ENCODE measurements at regions not wholly inside any gene's neighbourhood (a gene's known extent, or its start where the extent isn't known, plus 50 kb on each side); places are given as distances from the start of the nearest gene placed in this dataset.

DNA sequence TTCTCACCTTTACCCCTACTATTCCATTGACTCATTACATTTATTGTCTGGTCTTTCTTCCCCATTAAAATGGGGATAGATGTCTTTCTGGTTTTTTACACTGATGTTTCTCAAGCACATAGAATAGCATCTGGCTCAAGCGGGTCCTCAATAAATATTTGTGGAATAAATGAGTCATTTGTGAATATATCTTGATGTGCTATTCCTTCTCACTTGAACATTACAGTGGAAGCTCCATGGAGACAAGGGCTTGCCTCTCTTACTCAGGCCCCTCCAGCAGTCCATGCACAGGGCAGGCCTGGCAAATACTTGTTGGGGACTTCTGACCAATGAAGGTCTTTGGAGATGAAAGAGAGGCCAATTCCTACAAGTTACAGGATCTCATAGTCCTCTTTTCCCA lies 151.7 kb upstream of the TAS2R1 start:
- Histone ChIP-seq H3K27ac (no peak overlapping the region), H3K9me2 (ENCODE audit: insufficient read depth) (no peaks in the 10 kb centered on the region), H3K4me2 (no peak overlapping the region), H3K27me3 (ENCODE audit: insufficient read depth, low read depth) (no peaks in the 10 kb centered on the region), H3K4me1 (replicated peaks; ENCODE audit: insufficient read depth) (no peaks in the 10 kb centered on the region), H3K36me3 (ENCODE audit: low read depth) (no peaks in the 10 kb centered on the region), H3F3A (ENCODE audit: insufficient read depth, low read depth) (no peaks in the 10 kb centered on the region), H2AFZ (no peak overlapping the region), H4K20me1 (ENCODE audit: insufficient read depth) (no peaks in the 10 kb centered on the region), H3K9me3 (ENCODE audit: insufficient read depth, low read depth) (no peaks in the 10 kb centered on the region), H3K4me3 (no peak overlapping the region), H3K79me2 (ENCODE audit: low read depth) (no peaks in the 10 kb centered on the region)
- no peak for DNase-seq
- intact Hi-C loops (cut with micrococcal nuclease; ENCODE audit: unreplicated experiment) = no loop called here
- ChIA-PET POLR2A (ENCODE audit: unreplicated experiment) (no interaction called here), CTCF (no interaction called here)
- TF ChIP-seq CTCF (conservative IDR thresholded peaks at IDR 0.05) = no peak
- no peak for TF ChIP-seq EZH2 (IDR thresholded peaks at IDR 0.05; ENCODE audit: low read depth)
- no TSS peak for BruUV-seq (replicated peaks)

DNA sequence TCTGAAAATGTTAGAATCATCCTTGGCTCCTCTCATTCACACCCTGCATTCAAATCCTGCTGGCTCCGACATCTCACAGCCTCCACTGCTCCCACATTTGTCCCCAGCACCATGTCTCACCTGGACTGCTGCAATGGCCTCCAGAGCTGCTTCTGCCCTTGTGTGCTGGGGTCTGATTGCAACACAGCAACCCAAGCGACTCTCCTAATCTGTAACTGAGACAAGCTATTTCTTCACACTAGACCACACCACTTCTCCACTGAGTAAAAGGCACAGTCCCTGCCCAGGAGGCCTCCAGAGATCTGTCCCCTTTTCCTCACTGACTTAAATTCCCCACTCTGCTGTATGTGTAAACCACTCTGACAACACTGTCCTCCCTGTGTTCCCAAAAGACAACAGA lies 151.1 kb upstream of the TAS2R1 start:
- Histone ChIP-seq H3K27me3 (ENCODE audit: insufficient read depth, low read depth) (no peaks in the 10 kb centered on the region), H3K79me2 (ENCODE audit: low read depth) (no peaks in the 10 kb centered on the region), H3K9me3 (ENCODE audit: insufficient read depth, low read depth) (no peaks in the 10 kb centered on the region), H3K36me3 (ENCODE audit: low read depth) (no peaks in the 10 kb centered on the region), H3K27ac (no peak overlapping the region), H3K4me1 (replicated peaks; ENCODE audit: insufficient read depth) (no peaks in the 10 kb centered on the region), H2AFZ (no peak overlapping the region), H3K4me2 (no peak overlapping the region), H3K4me3 (no peak overlapping the region), H3K9me2 (ENCODE audit: insufficient read depth) (no peaks in the 10 kb centered on the region), H3F3A (ENCODE audit: insufficient read depth, low read depth) (no peaks in the 10 kb centered on the region), H4K20me1 (ENCODE audit: insufficient read depth) (no peaks in the 10 kb centered on the region)
- no TSS peak for BruUV-seq (replicated peaks)
- peak in 1 of 2 experiments; percentile 25 for DNase-seq
- ChIA-PET CTCF (no interaction called here), POLR2A (ENCODE audit: unreplicated experiment) (no interaction called here)
- TF ChIP-seq EZH2 (IDR thresholded peaks at IDR 0.05; ENCODE audit: low read depth) (no peak), CTCF (conservative IDR thresholded peaks at IDR 0.05) (no peak)
- intact Hi-C loops (cut with micrococcal nuclease; ENCODE audit: unreplicated experiment) = no loop called here

DNA sequence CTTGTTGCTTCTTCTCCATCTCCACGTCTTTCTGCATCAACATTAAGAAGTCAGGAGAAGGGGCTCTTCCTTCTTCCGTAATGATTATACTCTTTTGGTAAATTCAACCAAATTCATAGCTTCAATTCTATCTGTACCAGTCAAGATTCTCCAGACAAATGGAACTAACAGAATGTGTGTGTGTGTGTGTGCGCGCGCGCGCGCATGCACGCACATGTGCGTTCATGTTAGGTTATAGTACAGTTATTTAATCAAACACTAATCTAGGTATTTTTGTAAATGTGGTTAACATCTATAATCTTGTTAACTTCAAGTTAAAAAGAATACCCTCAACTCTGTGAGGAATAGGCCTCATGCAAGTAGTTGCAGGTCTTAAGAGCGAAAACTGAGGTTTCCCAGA lies 150.3 kb upstream of the TAS2R1 start:
- H3K9me2 ChIP-seq (ENCODE audit: insufficient read depth) = no peaks in the 10 kb centered on the region
- no peak overlapping the region for H3K4me3 ChIP-seq
- intact Hi-C loops (cut with micrococcal nuclease; ENCODE audit: unreplicated experiment) = no loop called here
- no peaks in the 10 kb centered on the region for H3K27me3 ChIP-seq (ENCODE audit: insufficient read depth, low read depth)
- no peak overlapping the region for H3K4me2 ChIP-seq
- DNase-seq = peak in 1 of 2 experiments; percentile 2
- no peaks in the 10 kb centered on the region for H3K4me1 ChIP-seq (replicated peaks; ENCODE audit: insufficient read depth)
- POLR2A ChIA-PET (ENCODE audit: unreplicated experiment) = no interaction called here
- no peak for TF ChIP-seq CTCF (conservative IDR thresholded peaks at IDR 0.05)
- no peak for TF ChIP-seq EZH2 (IDR thresholded peaks at IDR 0.05; ENCODE audit: low read depth)
- H3K36me3 ChIP-seq (ENCODE audit: low read depth) = no peaks in the 10 kb centered on the region
- no peak overlapping the region for H2AFZ ChIP-seq
- no peaks in the 10 kb centered on the region for H4K20me1 ChIP-seq (ENCODE audit: insufficient read depth)
- no peak overlapping the region for H3K27ac ChIP-seq
- no peaks in the 10 kb centered on the region for H3F3A ChIP-seq (ENCODE audit: insufficient read depth, low read depth)
- BruUV-seq (replicated peaks) = no TSS peak
- no peaks in the 10 kb centered on the region for H3K9me3 ChIP-seq (ENCODE audit: insufficient read depth, low read depth)
- H3K79me2 ChIP-seq (ENCODE audit: low read depth) = no peaks in the 10 kb centered on the region
- CTCF ChIA-PET = no interaction called here
